ENCODE measurements at regions not wholly inside any gene's neighbourhood (a gene's known extent, or its start where the extent isn't known, plus 50 kb on each side); places are given as distances from the start of the nearest gene placed in this dataset.

- no peak for DNase-seq (ENCODE audit: extremely low spot score)
- POLR2A ChIA-PET: no interaction called here
- no peak for TF ChIP-seq L3MBTL2 (conservative IDR thresholded peaks at IDR 0.05)
- TF ChIP-seq SP1 (IDR thresholded peaks at IDR 0.05): no peak
- TF ChIP-seq HDGF (IDR thresholded peaks at IDR 0.05; ENCODE audit: borderline replicate concordance): no peak
- CTCF ChIA-PET: no interaction called here
These were observed 203.2 kb downstream of the ARHGAP12 start for GRCh38 chr10:31725436-31725835.

- ChIA-PET CTCF (no interaction called here), POLR2A (no interaction called here)
- no peak for DNase-seq (ENCODE audit: extremely low spot score)
- no peak for TF ChIP-seq FOXM1 (IDR thresholded peaks at IDR 0.05; ENCODE audit: borderline replicate concordance)
- TF ChIP-seq BHLHE40 (IDR thresholded peaks at IDR 0.05; ENCODE audit: borderline replicate concordance): no peak
- TF ChIP-seq SP1 (IDR thresholded peaks at IDR 0.05): no peak
- TF ChIP-seq ARNT (IDR thresholded peaks at IDR 0.05): no peak
- TF ChIP-seq HDGF (IDR thresholded peaks at IDR 0.05; ENCODE audit: borderline replicate concordance): no peak
- TF ChIP-seq PKNOX1 (IDR thresholded peaks at IDR 0.05): no peak
- no peak for TF ChIP-seq L3MBTL2 (conservative IDR thresholded peaks at IDR 0.05)
- no peak for TF ChIP-seq NFRKB (IDR thresholded peaks at IDR 0.05)
- no peak for TF ChIP-seq TARDBP (IDR thresholded peaks at IDR 0.05)
- TF ChIP-seq ELF4 (IDR thresholded peaks at IDR 0.05): no peak
- no peak for TF ChIP-seq ZNF384 (IDR thresholded peaks at IDR 0.05)
- no peak for TF ChIP-seq FOXA1 (IDR thresholded peaks at IDR 0.05)
These were observed 204.3 kb downstream of the ARHGAP12 start for GRCh38 chr10:31724296-31724695.

GRCh38 chr10:31723106-31723750 is 205.4 kb downstream of the ARHGAP12 start:
- ChIA-PET POLR2A (no interaction called here), CTCF (no interaction called here)
- DNase-seq (ENCODE audit: extremely low spot score): no peak
- no peak for TF ChIP-seq ZNF384 (IDR thresholded peaks at IDR 0.05)
- no peak for TF ChIP-seq ELF4 (IDR thresholded peaks at IDR 0.05)
- TF ChIP-seq SUZ12 (IDR thresholded peaks at IDR 0.05): no peak
- TF ChIP-seq TARDBP (IDR thresholded peaks at IDR 0.05): no peak

GRCh38 chr10:31721096-31721495 is 207.5 kb downstream of the ARHGAP12 start:
- POLR2A ChIA-PET: no interaction called here
- CTCF ChIA-PET: no interaction called here
- TF ChIP-seq SP1 (IDR thresholded peaks at IDR 0.05): no peak
- no peak for DNase-seq (ENCODE audit: extremely low spot score)

- ChIA-PET CTCF (no interaction called here), POLR2A (no interaction called here)
- no peak for DNase-seq (ENCODE audit: extremely low spot score)
- TF ChIP-seq CTBP1 (IDR thresholded peaks at IDR 0.05; ENCODE audit: borderline replicate concordance) (no peak), ARNT (IDR thresholded peaks at IDR 0.05) (no peak), ELF4 (IDR thresholded peaks at IDR 0.05) (no peak), FOXA1 (IDR thresholded peaks at IDR 0.05) (no peak), LEF1 (IDR thresholded peaks at IDR 0.05; ENCODE audit: borderline replicate concordance) (no peak), ZNF384 (IDR thresholded peaks at IDR 0.05) (no peak), SP1 (IDR thresholded peaks at IDR 0.05) (no peak), TARDBP (IDR thresholded peaks at IDR 0.05) (no peak), L3MBTL2 (conservative IDR thresholded peaks at IDR 0.05) (no peak), FOXM1 (IDR thresholded peaks at IDR 0.05; ENCODE audit: borderline replicate concordance) (no peak), BHLHE40 (IDR thresholded peaks at IDR 0.05; ENCODE audit: borderline replicate concordance) (no peak), HDGF (IDR thresholded peaks at IDR 0.05; ENCODE audit: borderline replicate concordance) (no peak), FOXK2 (IDR thresholded peaks at IDR 0.05) (no peak)
These were observed 208.1 kb downstream of the ARHGAP12 start for GRCh38 chr10:31720546-31720945.

- TF ChIP-seq SP1 (IDR thresholded peaks at IDR 0.05): no peak
- no peak for TF ChIP-seq ELF4 (IDR thresholded peaks at IDR 0.05)
- TF ChIP-seq SUZ12 (IDR thresholded peaks at IDR 0.05): no peak
- TF ChIP-seq TARDBP (IDR thresholded peaks at IDR 0.05): no peak
- no peak for TF ChIP-seq BHLHE40 (IDR thresholded peaks at IDR 0.05; ENCODE audit: borderline replicate concordance)
- no peak for TF ChIP-seq HDGF (IDR thresholded peaks at IDR 0.05; ENCODE audit: borderline replicate concordance)
- TF ChIP-seq LEF1 (IDR thresholded peaks at IDR 0.05; ENCODE audit: borderline replicate concordance): no peak
- TF ChIP-seq ARNT (IDR thresholded peaks at IDR 0.05): no peak
- no peak for TF ChIP-seq FOXA1 (IDR thresholded peaks at IDR 0.05)
- POLR2A ChIA-PET: no interaction called here
- CTCF ChIA-PET: no interaction called here
- no peak for DNase-seq (ENCODE audit: extremely low spot score)
These were observed 219.2 kb downstream of the ARHGAP12 start for GRCh38 chr10:31709476-31709875.

GRCh38 chr10:31709028-31709427 is 219.6 kb downstream of the ARHGAP12 start:
- no peak for DNase-seq (ENCODE audit: extremely low spot score)
- POLR2A ChIA-PET: no interaction called here
- CTCF ChIA-PET: no interaction called here
- TF ChIP-seq HDGF (IDR thresholded peaks at IDR 0.05; ENCODE audit: borderline replicate concordance): no peak
- no peak for TF ChIP-seq PKNOX1 (IDR thresholded peaks at IDR 0.05)
- no peak for TF ChIP-seq ARNT (IDR thresholded peaks at IDR 0.05)
- no peak for TF ChIP-seq TARDBP (IDR thresholded peaks at IDR 0.05)
- TF ChIP-seq SUZ12 (IDR thresholded peaks at IDR 0.05): no peak
- no peak for TF ChIP-seq ZNF384 (IDR thresholded peaks at IDR 0.05)

GRCh38 chr10:31708474-31708873 is 220.2 kb downstream of the ARHGAP12 start:
- DNase-seq (ENCODE audit: extremely low spot score): no peak
- CTCF ChIA-PET: no interaction called here

More at GRCh38 chr10:31708474-31708873, 220.2 kb downstream of the ARHGAP12 start:
- TF ChIP-seq ZNF384 (IDR thresholded peaks at IDR 0.05): no peak
- TF ChIP-seq BHLHE40 (IDR thresholded peaks at IDR 0.05; ENCODE audit: borderline replicate concordance): no peak
- TF ChIP-seq PKNOX1 (IDR thresholded peaks at IDR 0.05): no peak
- no peak for TF ChIP-seq SUZ12 (IDR thresholded peaks at IDR 0.05)
- TF ChIP-seq TARDBP (IDR thresholded peaks at IDR 0.05): no peak
- TF ChIP-seq LEF1 (IDR thresholded peaks at IDR 0.05; ENCODE audit: borderline replicate concordance): no peak
- no peak for TF ChIP-seq NFRKB (IDR thresholded peaks at IDR 0.05)
- no peak for TF ChIP-seq FOXM1 (IDR thresholded peaks at IDR 0.05; ENCODE audit: borderline replicate concordance)
- no peak for TF ChIP-seq FOXA1 (IDR thresholded peaks at IDR 0.05)
- no peak for TF ChIP-seq CTBP1 (IDR thresholded peaks at IDR 0.05; ENCODE audit: borderline replicate concordance)
- no peak for TF ChIP-seq L3MBTL2 (conservative IDR thresholded peaks at IDR 0.05)
- POLR2A ChIA-PET: no interaction called here
